Hematopoietic multipotent progenitor cell (in vitro differentiated cells): ENCODE measurements at regions not wholly inside any gene's neighbourhood (a gene's known extent, or its start where the extent isn't known, plus 50 kb on each side); places are given as distances from the start of the nearest gene placed in this dataset.

Experiments
- DNase-seq, 3 donors: peaks; one replicate each; pipeline ENCODE4 v3.0.0-alpha.2; 2011 to 2015; ENCODE audit warnings: low read depth in 2 of 3, low spot score in 2 of 3

GRCh38 chrY:19365321-19365720 lies 379.2 kb downstream of the KDM5D start:
- no peak for DNase-seq

- DNase-seq = no peak
Observed at GRCh38 chrY:19357249-19357648, 387.3 kb downstream of the KDM5D start.

- DNase-seq = no peak
Observed at GRCh38 chrY:19356735-19357134, 387.8 kb downstream of the KDM5D start.

- DNase-seq = no peak
Observed at GRCh38 chrY:19354857-19355173, 389.7 kb downstream of the KDM5D start.

GRCh38 chrY:19354061-19354856 lies 390.3 kb downstream of the KDM5D start:
- DNase-seq = no peak

- DNase-seq = no peak
Observed at GRCh38 chrY:19351616-19352015, 392.9 kb downstream of the KDM5D start.

GRCh38 chrY:19321701-19322100 lies 422.8 kb downstream of the KDM5D start:
- DNase-seq = no peak

- no peak for DNase-seq
Observed at GRCh38 chrY:19319135-19319534, 425.4 kb downstream of the KDM5D start.

GRCh38 chrY:19317271-19317987 lies 427.1 kb downstream of the KDM5D start:
- DNase-seq = no peak

GRCh38 chrY:19307627-19308026 lies 436.9 kb downstream of the KDM5D start:
- no peak for DNase-seq

GRCh38 chrY:19303136-19303535 lies 441.4 kb downstream of the KDM5D start:
- DNase-seq = no peak

- no peak for DNase-seq
Observed at GRCh38 chrY:19290925-19291324, 453.6 kb downstream of the KDM5D start.

GRCh38 chrY:19274076-19274475 lies 470.4 kb downstream of the KDM5D start:
- DNase-seq = no peak

GRCh38 chrY:19268331-19268730 lies 476.2 kb downstream of the KDM5D start:
- DNase-seq = no peak

GRCh38 chrY:19265404-19265803 lies 479.1 kb downstream of the KDM5D start:
- DNase-seq = no peak

- peak in 1 of 3 donors; percentile 11 for DNase-seq
Observed at GRCh38 chrY:19262310-19262709, 482.2 kb downstream of the KDM5D start.

GRCh38 chrY:19232276-19232994 lies 458.9 kb upstream of the HSFY2 start:
- peak in 2 of 3 donors; percentile 43 to 77 for DNase-seq

GRCh38 chrY:19220784-19221183 lies 447.2 kb upstream of the HSFY2 start:
- DNase-seq = no peak

- no peak for DNase-seq
Observed at GRCh38 chrY:19208915-19209314, 435.4 kb upstream of the HSFY2 start.

- DNase-seq = no peak
Observed at GRCh38 chrY:19207048-19207447, 433.5 kb upstream of the HSFY2 start.

GRCh38 chrY:19180824-19181223 lies 407.3 kb upstream of the HSFY2 start:
- DNase-seq = no peak

- no peak for DNase-seq
Observed at GRCh38 chrY:19168202-19168565, 394.6 kb upstream of the HSFY2 start.
